Cerebellar cortex (tissue), 1 donor: ENCODE measurements at regions not wholly inside any gene's neighbourhood (a gene's known extent, or its start where the extent isn't known, plus 50 kb on each side); places are given as distances from the start of the nearest gene placed in this dataset.
"Not testable (repeated sequence)": the region's sequence is repeated elsewhere in the genome, so short reads cannot be mapped to it uniquely, and the experiment has no call there.

Experiments
- DNase-seq: peaks from one replicate; pipeline ENCODE4 v3.0.0-alpha.2; 2015; ENCODE audit warnings: low spot score

DNA sequence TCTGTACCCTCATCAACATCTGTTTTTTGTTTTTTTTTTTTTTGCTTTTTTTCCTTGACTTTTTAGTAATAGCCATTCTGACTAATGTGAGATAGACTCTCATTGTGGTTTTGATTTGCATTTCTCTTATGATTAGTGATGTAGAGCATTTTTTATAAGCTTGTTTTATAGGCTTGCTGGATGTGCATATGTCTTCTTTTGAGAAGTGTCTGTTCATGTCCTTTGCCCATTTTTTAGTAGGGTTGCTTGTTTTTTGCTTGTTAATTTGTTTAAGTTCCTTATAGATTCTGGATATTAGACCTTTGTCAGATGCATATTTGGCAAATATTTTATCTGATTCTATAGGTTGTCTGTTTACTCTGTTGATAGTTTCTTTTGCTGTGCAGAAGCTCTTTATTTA lies 53.5 kb upstream of the FAR1 start:
- DNase-seq = not testable (repeated sequence)

- DNase-seq = no peak
Observed at GRCh38 chr11:13608656-13609055, 59.8 kb upstream of the FAR1 start.

- DNase-seq = no peak
Observed at GRCh38 chr11:13606701-13607100, 61.8 kb upstream of the FAR1 start.

DNA sequence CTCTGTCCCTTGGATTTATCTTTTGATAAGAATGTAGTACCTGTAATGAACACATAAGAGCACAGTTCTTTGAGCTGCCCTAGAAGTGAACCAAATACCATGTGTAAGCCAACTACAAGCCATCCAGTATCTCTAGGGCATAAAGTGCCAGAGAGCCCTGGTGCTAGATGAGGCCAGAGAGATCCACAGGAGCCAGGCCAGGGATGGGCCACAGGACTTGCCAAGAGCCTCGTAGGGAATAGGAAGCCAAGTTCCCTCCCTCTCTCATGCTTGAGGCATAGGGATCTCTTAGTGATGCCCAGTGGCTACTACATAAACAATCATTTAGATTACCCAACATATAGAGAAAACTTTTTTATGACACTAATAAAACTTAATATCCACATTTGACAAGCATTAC lies 64.8 kb upstream of the FAR1 start:
- peak; percentile 55 for DNase-seq

GRCh38 chr11:13602844-13603243 lies 65.6 kb upstream of the FAR1 start:
- DNase-seq = no peak

DNA sequence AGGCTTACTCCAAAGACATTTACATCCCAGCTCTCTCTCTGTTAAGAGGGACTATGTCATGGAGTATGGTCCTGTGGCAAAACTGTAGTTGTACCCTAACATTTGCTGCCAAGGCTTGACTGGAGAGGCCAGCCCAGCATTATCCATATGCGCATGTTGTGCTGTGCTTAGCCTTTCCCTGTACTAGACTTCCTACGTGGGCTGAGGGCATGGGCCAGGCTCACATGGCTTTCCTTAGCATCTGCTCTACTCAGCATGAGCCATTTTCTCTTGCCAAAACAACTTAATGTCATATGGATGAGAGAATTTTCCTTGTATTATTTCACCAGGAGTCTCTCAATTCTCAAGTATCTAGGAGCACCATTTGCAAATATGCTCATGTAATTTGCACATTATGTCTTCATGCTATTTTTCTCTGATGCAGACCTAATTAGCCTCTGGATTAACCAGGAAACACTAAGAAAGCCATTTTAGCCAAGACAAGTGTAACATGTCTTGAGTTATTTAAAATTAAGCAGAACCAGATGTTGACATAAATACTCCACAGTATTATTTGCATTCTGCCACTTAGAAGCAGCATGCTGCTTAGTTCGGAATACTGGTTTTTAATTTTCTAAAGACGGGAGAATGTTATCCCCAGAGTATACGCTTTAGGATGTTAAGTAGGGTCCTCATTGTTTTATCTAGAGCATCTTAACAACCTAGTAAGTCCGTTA lies 71.7 kb upstream of the FAR1 start:
- DNase-seq = peak; percentile 97

DNA sequence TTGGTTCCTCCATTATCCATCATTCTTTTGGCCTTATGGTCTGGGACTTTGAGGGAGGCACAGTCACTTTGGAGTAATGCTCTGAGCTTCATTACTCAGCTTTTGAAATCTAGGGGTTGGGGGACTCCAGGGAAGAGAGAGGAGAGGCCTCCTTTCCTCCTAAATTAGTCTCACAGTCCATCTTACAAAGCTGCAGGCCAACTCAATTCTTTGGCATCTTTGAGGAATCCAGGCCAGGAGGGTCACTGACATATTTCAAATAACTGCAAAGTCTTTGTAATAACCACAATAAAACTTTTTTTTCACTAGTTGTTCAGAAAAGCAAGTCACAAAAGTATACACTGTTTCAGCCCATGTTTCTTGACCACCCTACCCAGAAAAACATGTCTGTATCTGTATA lies 73.3 kb upstream of the FAR1 start:
- no peak for DNase-seq

DNA sequence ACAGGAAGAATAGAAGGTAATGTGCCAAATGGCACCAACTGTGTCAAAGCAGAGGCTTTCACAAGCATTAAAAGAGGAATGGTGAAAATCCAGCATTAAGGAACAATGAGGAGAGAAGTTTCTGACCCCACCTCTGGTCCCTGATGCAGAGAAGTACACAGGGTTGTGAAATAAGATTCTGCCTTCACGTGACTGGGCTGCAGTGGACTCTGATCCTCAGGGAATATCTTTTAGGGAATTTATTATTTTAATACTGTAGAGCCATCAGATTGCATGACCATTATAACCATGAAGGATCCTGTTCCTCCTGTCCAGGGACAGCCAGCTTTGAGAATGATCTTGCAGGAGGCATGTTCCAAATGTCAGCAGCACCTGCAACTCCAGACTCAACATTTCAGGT lies 74.4 kb upstream of the FAR1 start:
- DNase-seq = no peak

DNA sequence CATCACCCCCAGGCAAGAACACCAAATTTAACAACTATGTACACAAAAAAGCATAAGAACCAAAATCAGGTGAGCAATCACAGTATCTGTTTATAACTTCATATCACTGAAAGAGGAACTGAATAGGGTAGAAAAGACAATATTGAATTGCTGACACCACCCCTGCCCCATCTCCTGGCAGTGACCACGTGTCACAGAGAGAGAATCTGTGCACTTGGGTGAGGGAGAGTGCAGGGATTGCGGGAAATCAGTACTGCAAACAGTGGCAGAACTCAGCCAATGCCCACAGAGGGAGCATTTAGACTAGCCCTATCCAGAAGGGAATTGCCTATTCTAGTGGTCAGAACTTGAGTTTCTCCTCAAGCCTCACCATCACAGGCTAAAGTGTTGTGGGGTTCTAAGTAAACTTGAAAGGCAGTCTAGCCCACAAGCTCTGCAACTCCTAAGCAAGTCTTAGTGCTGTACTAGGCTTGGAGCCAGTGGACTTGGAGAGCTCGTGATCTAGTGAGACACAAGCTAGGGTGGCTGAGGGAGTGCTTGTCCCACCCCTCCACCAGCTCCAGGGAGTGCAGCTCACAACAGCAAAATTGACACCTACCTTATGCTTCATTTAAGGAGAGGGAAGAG lies 82.8 kb upstream of the PTH start:
- DNase-seq = no peak

DNA sequence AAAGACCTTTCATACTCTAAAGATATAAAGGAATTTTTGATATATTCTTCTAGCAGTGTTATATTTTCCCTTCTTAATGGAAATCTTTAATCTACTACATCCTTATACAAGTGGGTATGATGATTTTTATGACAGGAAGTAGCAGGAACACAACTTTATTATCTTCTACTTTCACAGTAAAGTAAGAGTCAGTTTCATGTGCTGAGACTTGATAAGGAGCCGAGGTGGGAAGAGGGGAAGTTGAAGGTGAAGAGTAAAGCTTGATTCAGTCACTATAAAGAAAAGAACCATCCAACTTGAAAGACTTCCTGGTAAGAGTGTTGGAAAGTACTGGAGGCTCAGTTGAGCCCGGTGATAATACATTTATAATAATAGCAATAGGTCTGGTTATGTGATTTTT lies 82.1 kb upstream of the PTH start:
- DNase-seq = no peak

GRCh38 chr11:13576995-13577394 lies 81.2 kb upstream of the PTH start:
- DNase-seq = no peak

GRCh38 chr11:13575385-13575784 lies 79.6 kb upstream of the PTH start:
- not testable (repeated sequence) for DNase-seq

GRCh38 chr11:13567551-13567950 lies 71.8 kb upstream of the PTH start:
- no peak for DNase-seq

GRCh38 chr11:13561860-13562259 lies 66.1 kb upstream of the PTH start:
- no peak for DNase-seq

- DNase-seq = not testable (repeated sequence)
Observed at GRCh38 chr11:13560341-13560740, 64.5 kb upstream of the PTH start.

DNA sequence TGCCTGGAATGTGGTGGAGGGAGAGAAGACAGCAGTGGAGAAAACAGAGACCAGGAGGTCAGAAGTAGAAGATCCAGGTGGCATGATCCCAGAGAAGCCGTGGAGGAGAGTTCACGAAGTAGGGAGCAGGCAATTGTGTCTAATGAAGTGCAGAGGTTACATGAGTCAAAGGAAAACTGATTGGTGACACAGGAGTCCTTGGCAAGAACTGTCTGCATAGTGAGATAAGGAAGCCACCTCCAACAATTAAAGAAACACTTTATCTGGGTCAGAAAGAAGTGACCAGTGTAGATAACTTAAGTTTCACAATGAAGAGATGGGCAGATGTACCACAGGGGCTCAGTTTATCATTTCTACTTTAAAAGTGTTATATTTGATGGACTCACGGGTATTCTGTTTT lies 57.0 kb upstream of the PTH start:
- DNase-seq = no peak

DNA sequence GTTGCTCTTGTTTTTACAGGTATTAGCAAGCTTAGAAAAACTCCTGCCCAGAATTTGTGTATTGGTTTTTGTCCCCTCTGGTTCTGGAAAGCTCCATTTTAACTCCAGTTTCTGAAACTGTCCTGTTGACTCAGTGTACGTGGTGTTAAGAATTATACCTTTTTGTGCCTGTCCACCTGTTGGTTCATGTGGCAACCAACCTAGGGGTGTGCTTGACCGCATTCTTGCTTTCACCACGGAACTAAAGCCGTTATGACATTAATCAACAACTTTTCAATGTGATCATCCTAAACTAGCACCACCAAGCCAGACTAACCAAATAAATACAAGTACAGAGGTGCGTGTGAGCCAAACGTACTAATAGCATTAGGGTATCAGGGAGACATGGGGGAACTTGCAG lies 56.0 kb upstream of the PTH start:
- no peak for DNase-seq

DNA sequence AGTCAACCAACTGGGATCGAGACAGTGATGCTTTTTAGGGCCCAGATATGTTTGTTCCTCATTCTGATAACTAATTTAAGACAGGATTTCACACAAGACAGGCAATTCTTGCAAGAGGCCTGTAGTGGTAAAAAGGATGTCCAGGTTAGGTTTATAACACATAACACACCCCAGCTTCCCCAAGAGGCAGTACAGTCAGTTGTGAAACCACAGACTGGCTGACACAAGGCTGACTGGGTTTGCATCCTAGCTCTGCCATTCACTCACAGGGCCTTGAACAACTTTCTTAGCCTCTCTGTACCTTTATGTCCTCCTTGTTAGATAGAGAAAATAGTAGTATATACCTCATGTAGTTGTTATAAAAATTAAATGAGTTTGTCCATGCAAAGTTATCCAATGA lies 55.0 kb upstream of the PTH start:
- no peak for DNase-seq

DNA sequence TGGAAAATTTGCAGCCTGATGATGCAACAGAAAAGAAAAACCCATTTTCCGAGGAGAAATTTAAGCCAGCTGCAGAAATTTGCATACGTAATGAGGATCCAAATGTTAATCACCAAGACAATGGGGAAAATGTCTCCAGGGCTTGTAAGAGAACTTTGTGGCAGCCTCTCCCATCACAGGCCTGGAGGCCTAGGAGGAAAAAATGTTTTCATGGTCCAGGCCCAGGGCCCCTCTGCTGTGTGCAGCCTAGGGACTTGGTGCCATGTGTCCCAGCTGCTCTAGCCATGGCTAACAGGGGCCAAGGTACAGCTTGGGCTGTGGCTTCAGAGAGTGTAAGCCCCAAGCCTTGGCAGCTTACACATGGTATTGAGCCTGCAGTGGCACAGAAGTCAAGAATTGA lies 50.3 kb upstream of the PTH start:
- not testable (repeated sequence) for DNase-seq
